DMS79 (cell line): ENCODE measurements at regions not wholly inside any gene's neighbourhood (a gene's known extent, or its start where the extent isn't known, plus 50 kb on each side); places are given as distances from the start of the nearest gene placed in this dataset.
"Not testable (repeated sequence)": the region's sequence is repeated elsewhere in the genome, so short reads cannot be mapped to it uniquely, and the experiment has no call there.

ENCODE experiments used
- DNase-seq: peaks from one replicate; lab custom pipeline; 2025; lab: John Stamatoyannopoulos, UW

DNA sequence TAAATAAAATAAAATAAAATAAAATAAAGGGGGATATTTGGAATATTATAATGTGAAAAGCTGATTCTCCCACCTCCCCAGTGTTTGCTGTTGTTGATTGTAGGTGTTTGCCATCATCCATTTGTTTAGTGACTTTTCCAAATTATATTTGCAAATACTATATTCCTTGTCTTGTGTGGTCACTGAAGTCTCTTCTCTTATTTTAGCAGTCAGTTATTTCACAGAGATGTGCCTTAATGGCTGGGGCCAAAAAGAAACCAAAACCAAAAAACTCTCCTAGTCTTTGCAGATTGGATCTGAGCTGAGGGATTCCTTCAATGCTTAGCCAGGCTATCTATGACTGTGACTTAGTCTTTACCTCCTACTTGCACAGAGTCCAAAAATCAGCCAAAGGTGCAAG, 70.9 kb upstream of the ZNF169 start:
- no peak for DNase-seq

DNA sequence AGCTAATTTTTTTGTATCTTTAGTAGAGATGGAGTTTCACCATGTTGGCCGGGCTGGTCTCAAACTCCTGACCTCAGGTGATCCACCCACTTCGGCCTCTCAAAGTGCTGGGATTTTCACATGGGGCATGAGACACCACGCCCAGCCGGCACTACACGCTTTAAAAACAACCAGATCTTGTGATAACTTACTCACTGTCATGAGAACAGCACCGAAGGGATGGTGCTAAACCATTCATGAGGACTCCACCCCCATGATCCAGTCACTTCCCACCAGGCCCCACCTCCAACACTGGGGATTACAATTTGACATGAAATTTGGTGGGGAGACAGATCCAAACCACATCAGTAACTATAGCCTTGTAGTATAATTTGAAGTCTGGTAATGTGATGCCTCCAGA, 67.4 kb upstream of the ZNF169 start:
- DNase-seq, result not testable (repeated sequence)

DNA sequence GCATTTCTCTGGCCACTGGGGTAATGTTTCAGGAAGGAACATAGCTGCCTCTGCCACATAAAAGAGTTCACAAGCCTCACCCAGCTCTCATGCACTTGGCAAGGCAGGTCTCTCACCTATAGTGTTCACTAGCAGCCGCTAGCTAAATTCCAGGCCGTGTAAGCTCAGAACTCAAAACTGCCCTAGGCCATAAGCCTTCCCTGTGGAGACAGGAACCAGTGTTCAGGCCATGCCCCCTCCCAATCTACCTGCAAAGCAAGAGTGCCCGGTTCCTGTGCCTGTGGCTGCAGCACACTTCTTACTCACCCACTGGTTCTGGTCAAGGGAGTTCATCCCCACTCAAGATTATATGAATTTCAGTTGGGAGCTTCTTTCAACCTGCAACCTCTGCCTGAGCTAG, 60.7 kb upstream of the ZNF169 start:
- no peak for DNase-seq

DNA sequence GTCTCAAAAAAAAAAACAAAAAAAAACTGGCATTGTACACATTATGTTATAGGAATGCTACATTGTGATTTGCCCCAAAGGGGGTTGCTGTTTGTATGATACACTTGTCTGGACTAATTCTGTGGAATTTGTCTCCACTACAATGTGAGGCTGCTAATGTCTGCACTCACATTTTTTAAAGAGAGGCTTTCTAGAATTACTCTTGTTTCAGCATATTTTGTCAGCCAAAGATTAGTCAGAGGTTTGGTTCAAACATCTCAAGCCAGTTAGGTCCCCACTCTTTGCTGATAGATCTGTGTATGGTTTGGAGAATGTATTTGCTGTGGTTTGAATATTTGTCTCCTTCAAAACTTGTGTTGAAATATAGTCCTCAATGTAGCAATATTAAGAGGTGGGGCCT, 59.3 kb upstream of the ZNF169 start:
- DNase-seq, result no peak

DNA sequence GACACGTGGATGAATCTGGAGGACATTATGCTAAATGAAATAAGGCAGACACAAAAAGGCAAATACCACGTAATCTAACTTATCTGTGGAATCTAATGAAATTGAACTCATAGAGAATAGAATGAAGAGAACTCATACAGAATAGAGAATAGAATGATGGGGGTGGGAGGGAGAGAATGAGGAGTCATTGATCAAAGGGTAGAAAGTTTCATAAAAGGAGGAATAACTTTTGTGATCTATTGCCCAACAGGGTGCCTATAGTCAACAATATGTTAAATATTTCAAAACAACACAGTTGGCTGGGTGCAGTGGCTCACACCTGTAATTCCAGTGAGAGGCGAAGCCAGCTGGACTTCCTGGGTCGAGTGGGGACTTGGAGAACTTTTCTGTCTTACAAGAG, 54.9 kb upstream of the ZNF169 start:
- DNase-seq, result no peak

DNA sequence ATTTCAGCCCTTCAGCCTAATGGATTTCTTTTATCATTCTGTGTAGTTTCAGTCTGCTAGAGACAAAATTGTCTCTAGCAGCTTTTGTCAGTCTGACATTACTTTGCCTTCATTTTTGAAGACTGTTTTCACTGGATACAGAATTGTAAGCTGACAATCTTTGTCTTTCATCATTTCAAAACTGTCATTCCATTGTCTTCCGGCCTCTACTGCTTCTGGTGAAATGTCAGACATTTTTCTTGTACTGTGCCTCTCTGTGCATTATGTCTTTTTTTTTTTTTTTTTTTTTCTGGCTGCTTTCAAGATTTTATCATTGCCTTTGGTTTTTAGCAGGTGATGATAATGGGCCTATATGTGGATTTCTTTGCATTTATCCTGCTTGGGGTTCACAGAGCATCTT, 51.3 kb upstream of the ZNF169 start:
- DNase-seq, result no peak
